ENCODE measurements at regions not wholly inside any gene's neighbourhood (a gene's known extent, or its start where the extent isn't known, plus 50 kb on each side); places are given as distances from the start of the nearest gene placed in this dataset.

DNA sequence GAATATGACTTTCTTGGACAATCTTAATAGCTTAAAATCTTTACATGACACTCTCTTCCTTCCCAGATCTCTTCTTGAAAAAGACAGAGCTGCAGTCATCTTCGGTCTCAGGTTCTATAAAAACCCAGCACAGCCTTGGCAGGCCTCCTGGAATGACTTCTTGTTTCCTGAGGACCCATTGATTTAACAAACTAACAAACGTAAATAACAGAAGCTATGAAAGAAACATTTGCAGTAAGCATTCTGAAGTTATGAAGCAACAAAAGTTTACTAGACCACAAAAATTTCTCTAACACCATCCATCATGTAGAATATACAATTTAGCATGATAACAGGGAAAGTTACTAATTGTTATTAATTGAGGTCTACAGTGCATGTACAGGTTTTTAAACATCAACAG, 62.8 kb upstream of the STARD13 start:
- no peak for TF ChIP-seq EZH2 (IDR thresholded peaks at IDR 0.05; ENCODE audit: borderline replicate concordance, low read depth, low read length, poor library complexity, severe bottlenecking)
- TF ChIP-seq CTCF (conservative IDR thresholded peaks at IDR 0.05; ENCODE audit: low read depth, low read length): no peak
